Omental fat pad (tissue), 3 donors: ENCODE measurements at regions not wholly inside any gene's neighbourhood (a gene's known extent, or its start where the extent isn't known, plus 50 kb on each side); places are given as distances from the start of the nearest gene placed in this dataset.
"Not testable (repeated sequence)": the region's sequence is repeated elsewhere in the genome, so short reads cannot be mapped to it uniquely, and the experiment has no call there.

Experiments used
- ATAC-seq: fragments of 150-250 bp; one replicate; pipeline ENCODE4 v1.9.1; 2016; ENCODE audit warnings: mild to moderate bottlenecking, moderate library complexity; ENCODE audit not compliant: low FRiP score
- DNase-seq: peaks from one replicate; pipeline ENCODE4 v3.0.0-alpha.2; 2019; ENCODE audit warnings: low spot score
- CTCF ChIP-seq, 3 donors: fragments of 450-650 bp; IDR thresholded peaks; one replicate each; pipeline ENCODE4 v1.5.1; 2016 to 2017; ENCODE audit warnings: antibody characterized with exemption in 3 of 3, mild to moderate bottlenecking in 3 of 3, moderate library complexity in 2 of 3

DNA sequence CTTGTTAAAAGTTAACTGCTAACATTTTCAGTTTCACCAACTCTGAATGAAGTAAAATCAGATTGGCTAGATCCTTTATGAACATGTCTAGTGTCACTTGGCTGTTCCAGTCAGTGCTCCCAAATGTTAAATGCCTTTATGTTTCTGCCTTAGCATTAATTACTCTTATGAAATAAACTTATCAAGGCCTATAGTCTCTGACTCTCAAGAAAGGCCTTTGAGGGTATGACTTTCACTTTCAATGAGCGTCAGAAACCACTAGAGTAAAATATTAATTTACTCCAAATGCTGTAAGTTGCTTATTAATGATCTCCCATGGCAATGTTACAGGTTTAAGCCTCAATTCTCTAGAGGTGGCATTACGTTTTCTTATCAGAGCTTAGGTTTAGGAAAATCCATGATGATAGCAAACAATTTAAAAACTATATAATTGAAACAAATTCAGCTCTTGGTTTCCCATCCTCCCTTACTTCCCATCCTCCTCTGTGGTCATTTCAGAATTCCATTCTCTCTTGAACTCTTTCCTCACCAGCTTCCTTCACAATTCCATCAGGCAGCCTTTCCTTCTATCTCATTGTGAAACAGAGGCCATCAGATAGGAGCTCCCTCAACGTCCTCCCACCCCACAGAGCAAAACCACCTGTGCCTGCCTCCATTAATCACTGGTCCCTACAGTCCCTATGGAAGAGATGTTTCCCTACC lies 108.6 kb upstream of the COP1 start:
- DNase-seq = no peak
- TF ChIP-seq CTCF (IDR thresholded peaks at IDR 0.05) = no peak
- no peak for ATAC-seq

GRCh38 chr1:176296602-176297001 lies 89.5 kb upstream of the COP1 start:
- DNase-seq = not testable (repeated sequence)

GRCh38 chr1:176285996-176286395 lies 78.9 kb upstream of the COP1 start:
- DNase-seq (no peak), ATAC-seq (no peak)
- no peak for TF ChIP-seq CTCF (IDR thresholded peaks at IDR 0.05)

More at GRCh38 chr1:176296602-176297001, 89.5 kb upstream of the COP1 start:
- not testable (repeated sequence) for ATAC-seq

DNA sequence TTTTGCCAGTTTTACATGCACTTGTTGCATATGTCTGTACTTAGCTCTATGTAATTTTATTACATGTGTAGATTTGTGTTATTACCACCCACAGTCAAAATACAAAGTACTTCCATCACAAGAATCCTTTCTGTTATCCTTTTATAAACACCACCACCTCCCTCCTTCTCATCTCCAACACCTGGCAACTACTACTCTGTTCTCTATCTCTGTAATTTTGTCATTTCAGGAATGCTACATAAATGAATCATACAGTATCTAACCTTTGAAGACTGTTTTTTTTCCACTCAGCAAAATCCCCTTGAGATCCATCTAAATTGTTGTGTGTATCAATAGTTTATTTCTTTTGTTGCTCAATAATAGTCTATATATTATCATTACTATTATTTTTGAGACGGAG lies 64.5 kb upstream of the COP1 start:
- no peak for TF ChIP-seq CTCF (IDR thresholded peaks at IDR 0.05)
- no peak for DNase-seq
- no peak for ATAC-seq
